ENCODE measurements at regions not wholly inside any gene's neighbourhood (a gene's known extent, or its start where the extent isn't known, plus 50 kb on each side); places are given as distances from the start of the nearest gene placed in this dataset.

DNA sequence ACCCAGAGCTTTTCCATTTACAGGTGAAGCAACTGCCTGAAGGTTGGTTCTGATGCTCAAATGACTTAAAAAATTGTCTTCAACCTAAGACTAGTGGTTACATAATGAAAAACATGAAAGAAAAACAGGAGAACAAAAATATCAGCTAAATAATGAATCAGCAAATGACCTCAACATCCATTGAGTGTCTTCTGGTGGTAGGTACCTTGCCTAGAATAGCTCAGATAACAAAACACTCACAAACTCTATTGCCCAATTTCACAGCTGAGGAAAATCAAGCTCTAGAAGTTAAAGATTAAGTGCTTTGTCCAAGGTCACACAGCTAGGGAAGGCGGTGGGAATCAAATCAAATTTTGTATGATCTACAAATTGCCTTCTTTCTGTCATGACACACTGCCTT lies 304.6 kb upstream of the CDH11 start:
- H3K9me3 ChIP-seq (ENCODE audit: control insufficient read depth, insufficient read depth, low read length) = no peaks in the 10 kb centered on the region
- no CpG with 5 or more reads among the region's 1 CpG for WGBS (ENCODE audit: insufficient coverage, insufficient read length)
- H3K4me1 ChIP-seq (ENCODE audit: control insufficient read depth, insufficient read depth, low read length) = peaks cover 5% of the 10 kb centered on the region
- H3K4me3 ChIP-seq (ENCODE audit: low read length) = no peak overlapping the region
- H3K27ac ChIP-seq (ENCODE audit: low read length) = no peak overlapping the region
- DNase-seq (ENCODE audit: low read depth, low spot score) = no peak
- H3K27me3 ChIP-seq (ENCODE audit: control insufficient read depth, insufficient read depth, low read length) = no peaks in the 10 kb centered on the region
- no peaks in the 10 kb centered on the region for H3K36me3 ChIP-seq (ENCODE audit: control insufficient read depth, insufficient read depth, low read length)

DNA sequence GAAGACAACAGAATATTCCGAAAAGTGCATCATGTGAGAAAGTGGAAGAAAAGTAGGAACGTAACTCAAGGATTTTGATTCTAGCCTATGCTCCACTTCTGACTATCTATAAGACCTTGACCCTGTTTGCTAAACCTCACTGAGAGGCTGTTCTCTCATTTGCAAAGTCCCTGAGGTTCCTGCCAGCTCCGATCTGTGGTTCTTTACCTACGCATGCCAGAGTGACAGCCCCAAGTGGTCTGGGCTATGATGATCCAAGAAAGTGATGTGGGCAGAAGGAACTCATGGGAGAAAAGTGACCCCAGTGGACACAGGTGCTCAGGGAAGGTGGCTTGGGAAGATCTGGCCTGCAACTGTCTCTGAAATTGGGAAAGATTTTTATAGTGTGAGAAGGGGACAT lies 301.1 kb upstream of the CDH11 start:
- Histone ChIP-seq H3K4me3 (ENCODE audit: low read length) (no peak overlapping the region), H3K36me3 (ENCODE audit: control insufficient read depth, insufficient read depth, low read length) (no peaks in the 10 kb centered on the region), H3K27ac (ENCODE audit: low read length) (no peak overlapping the region), H3K4me1 (ENCODE audit: control insufficient read depth, insufficient read depth, low read length) (peaks cover 1% of the 10 kb centered on the region; the same call in 1 of the 2 replicates), H3K27me3 (ENCODE audit: control insufficient read depth, insufficient read depth, low read length) (no peaks in the 10 kb centered on the region), H3K9me3 (ENCODE audit: control insufficient read depth, insufficient read depth, low read length) (no peaks in the 10 kb centered on the region)
- no CpG with 5 or more reads among the region's 4 CpGs for WGBS (ENCODE audit: insufficient coverage, insufficient read length)
- DNase-seq (ENCODE audit: low read depth, low spot score) = no peak

DNA sequence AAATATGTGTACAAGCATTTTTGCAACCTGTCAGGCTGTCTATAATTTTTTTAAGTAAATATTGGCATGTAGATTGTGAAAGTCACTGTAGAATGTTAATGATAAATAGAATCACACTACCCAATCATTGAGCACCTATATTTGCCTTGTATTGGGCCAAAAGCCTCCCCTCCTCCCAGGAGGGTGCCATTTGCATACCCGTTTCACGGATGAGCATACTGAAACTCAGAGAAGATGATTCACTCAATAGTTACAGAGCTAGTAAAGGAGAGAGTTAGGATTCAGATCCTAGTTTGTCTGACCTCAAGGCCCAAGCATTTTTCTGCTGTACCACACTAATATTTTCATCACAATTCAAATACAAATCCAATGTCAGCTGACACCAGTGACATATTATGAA lies 299.7 kb upstream of the CDH11 start:
- no CpG with 5 or more reads among the region's 2 CpGs for WGBS (ENCODE audit: insufficient coverage, insufficient read length)
- no peak for DNase-seq (ENCODE audit: low read depth, low spot score)
- H3K27me3 ChIP-seq (ENCODE audit: control insufficient read depth, insufficient read depth, low read length) = no peaks in the 10 kb centered on the region
- no peaks in the 10 kb centered on the region for H3K36me3 ChIP-seq (ENCODE audit: control insufficient read depth, insufficient read depth, low read length)
- H3K27ac ChIP-seq (ENCODE audit: low read length) = no peak overlapping the region
- H3K9me3 ChIP-seq (ENCODE audit: control insufficient read depth, insufficient read depth, low read length) = no peaks in the 10 kb centered on the region
- peaks cover 1% of the 10 kb centered on the region; the same call in 1 of the 2 replicates for H3K4me1 ChIP-seq (ENCODE audit: control insufficient read depth, insufficient read depth, low read length)
- H3K4me3 ChIP-seq (ENCODE audit: low read length) = no peak overlapping the region

DNA sequence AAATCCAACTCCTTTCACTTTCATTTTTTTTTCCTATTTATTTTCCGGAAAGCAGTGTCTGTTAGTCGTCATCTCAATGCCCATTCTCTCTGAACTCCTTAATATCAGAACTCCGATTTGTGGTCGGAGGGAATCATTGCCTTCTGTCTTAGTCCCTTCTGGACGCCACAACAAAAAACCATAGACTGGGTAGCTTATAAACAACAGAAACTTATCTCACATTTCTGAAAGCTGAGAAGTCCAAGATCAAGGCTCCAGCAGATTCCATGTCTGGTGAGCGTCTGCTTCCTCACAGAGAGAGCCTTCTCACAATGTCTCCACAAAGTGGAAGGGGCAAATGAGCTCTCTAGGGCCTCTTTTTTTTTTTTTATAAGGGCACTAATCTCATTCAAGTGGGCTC lies 296.6 kb upstream of the CDH11 start:
- Histone ChIP-seq H3K9me3 (ENCODE audit: control insufficient read depth, insufficient read depth, low read length) (no peaks in the 10 kb centered on the region), H3K4me1 (ENCODE audit: control insufficient read depth, insufficient read depth, low read length) (peaks cover 1% of the 10 kb centered on the region; the same call in 1 of the 2 replicates), H3K27ac (ENCODE audit: low read length) (no peak overlapping the region), H3K4me3 (ENCODE audit: low read length) (no peak overlapping the region), H3K36me3 (ENCODE audit: control insufficient read depth, insufficient read depth, low read length) (no peaks in the 10 kb centered on the region), H3K27me3 (ENCODE audit: control insufficient read depth, insufficient read depth, low read length) (no peaks in the 10 kb centered on the region)
- WGBS (ENCODE audit: insufficient coverage, insufficient read length) = no CpG with 5 or more reads among the region's 6 CpGs
- no peak for DNase-seq (ENCODE audit: low read depth, low spot score)

DNA sequence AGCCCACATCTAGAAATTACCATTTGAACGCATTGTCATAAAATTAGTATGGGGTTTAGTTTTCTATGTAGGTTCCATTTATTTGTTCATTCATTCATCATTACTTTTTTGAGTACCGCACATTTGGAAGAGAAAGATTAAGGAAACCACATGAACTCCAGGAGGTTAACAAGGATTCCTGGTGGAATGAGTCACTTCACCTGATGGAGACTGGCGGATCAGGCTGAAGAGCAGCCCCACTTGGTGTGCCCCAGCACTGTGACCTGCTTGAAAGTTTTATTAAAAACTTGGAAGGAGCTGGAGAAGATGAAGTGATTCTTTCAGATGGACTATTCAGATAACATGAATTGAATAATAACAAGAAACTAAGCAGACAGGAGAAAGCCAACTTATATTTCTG lies 293.6 kb upstream of the CDH11 start:
- H3K27me3 ChIP-seq (ENCODE audit: control insufficient read depth, insufficient read depth, low read length) = no peaks in the 10 kb centered on the region

DNA sequence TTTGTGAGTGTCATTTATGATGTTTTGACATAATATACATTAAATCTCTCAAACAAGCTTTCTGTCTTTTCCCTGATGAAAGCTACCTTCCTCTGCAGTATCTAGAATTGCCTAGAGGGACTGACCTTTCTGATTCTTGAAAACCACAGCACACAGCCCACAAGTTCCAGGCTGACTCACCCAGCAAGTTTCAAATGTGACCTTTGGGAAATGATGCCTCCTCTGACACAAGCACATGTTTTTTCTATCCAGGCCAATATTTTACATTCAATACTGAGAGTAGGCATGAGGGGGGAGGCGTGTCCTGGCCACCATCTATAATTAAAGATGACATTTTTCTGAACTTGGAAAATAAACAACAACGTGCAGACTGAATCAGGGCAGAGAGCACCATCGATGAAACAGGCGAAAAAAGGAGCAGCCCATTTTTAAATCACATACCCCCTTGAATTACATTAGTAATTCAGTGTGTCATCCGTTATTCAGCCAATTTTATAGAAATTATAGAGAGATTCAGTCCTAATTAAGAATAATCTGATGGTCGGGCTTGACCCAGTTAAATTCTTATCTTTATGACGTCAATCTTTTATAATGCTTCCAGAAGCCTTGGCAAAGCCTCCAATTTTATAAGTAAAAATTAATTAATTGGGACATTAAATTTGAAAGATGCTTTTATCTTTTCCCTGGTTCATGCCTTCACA lies 292.6 kb upstream of the CDH11 start:
- H3K27ac ChIP-seq (ENCODE audit: low read length) = no peak overlapping the region
- no peaks in the 10 kb centered on the region for H3K36me3 ChIP-seq (ENCODE audit: control insufficient read depth, insufficient read depth, low read length)
- no peak overlapping the region for H3K4me3 ChIP-seq (ENCODE audit: low read length)
- no CpG with 5 or more reads among the region's 7 CpGs for WGBS (ENCODE audit: insufficient coverage, insufficient read length)
- DNase-seq (ENCODE audit: low read depth, low spot score) = no peak
- H3K27me3 ChIP-seq (ENCODE audit: control insufficient read depth, insufficient read depth, low read length) = no peaks in the 10 kb centered on the region
- no peaks in the 10 kb centered on the region for H3K9me3 ChIP-seq (ENCODE audit: control insufficient read depth, insufficient read depth, low read length)
- H3K4me1 ChIP-seq (ENCODE audit: control insufficient read depth, insufficient read depth, low read length) = no peaks in the 10 kb centered on the region

More for the DNA sequence above, 293.6 kb upstream of the CDH11 start:
- H3K4me3 ChIP-seq (ENCODE audit: low read length) = no peak overlapping the region
- no peaks in the 10 kb centered on the region for H3K9me3 ChIP-seq (ENCODE audit: control insufficient read depth, insufficient read depth, low read length)
- no peaks in the 10 kb centered on the region for H3K36me3 ChIP-seq (ENCODE audit: control insufficient read depth, insufficient read depth, low read length)
- WGBS (ENCODE audit: insufficient coverage, insufficient read length) = no CpG with 5 or more reads among the region's 3 CpGs
- H3K27ac ChIP-seq (ENCODE audit: low read length) = no peak overlapping the region
- H3K4me1 ChIP-seq (ENCODE audit: control insufficient read depth, insufficient read depth, low read length) = no peaks in the 10 kb centered on the region
- DNase-seq (ENCODE audit: low read depth, low spot score) = no peak

DNA sequence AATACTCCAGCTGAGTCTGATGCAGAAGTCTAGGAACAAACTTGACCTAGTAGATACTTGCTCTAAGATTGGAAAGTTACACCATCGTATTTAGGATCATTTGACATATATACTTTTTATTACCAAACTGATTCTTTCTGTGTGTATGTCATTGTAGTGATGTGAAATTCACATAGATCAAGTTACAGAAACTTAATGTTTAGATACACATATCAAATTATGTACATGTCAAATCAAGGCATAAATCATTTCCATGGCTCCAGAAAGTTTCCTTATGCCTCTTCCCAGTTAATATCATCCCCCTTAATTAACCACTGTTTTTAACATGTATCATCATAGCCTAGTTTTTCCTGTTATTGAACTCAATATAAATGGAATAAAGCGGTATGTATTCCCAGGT lies 292.0 kb upstream of the CDH11 start:
- H3K27ac ChIP-seq (ENCODE audit: low read length) = no peak overlapping the region
- no peak overlapping the region for H3K4me3 ChIP-seq (ENCODE audit: low read length)
- no peaks in the 10 kb centered on the region for H3K27me3 ChIP-seq (ENCODE audit: control insufficient read depth, insufficient read depth, low read length)
- no peaks in the 10 kb centered on the region for H3K4me1 ChIP-seq (ENCODE audit: control insufficient read depth, insufficient read depth, low read length)
- H3K9me3 ChIP-seq (ENCODE audit: control insufficient read depth, insufficient read depth, low read length) = no peaks in the 10 kb centered on the region
- H3K36me3 ChIP-seq (ENCODE audit: control insufficient read depth, insufficient read depth, low read length) = no peaks in the 10 kb centered on the region
- no CpG with 5 or more reads among the region's 2 CpGs for WGBS (ENCODE audit: insufficient coverage, insufficient read length)
- DNase-seq (ENCODE audit: low read depth, low spot score) = no peak

DNA sequence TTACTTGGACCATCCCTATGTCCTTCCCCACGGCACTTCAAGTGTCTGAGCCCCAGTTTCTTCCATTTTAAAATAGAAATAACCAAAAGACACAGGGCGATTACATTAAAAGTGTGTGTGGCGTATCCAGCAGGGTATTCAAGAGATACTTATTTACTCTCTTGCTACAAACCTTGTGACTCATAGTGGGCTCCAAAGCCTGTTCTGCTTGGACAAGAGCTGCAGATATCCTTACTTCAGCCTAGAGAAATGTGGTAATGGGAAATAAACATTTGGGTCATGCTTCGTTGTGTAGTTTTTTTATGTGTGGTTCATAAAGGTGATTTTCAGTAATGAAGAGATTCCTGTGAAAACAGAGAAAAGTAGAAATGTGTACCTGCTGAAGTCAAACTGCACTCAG lies 288.9 kb upstream of the CDH11 start:
- H3K4me3 ChIP-seq (ENCODE audit: low read length) = no peak overlapping the region
- no peak overlapping the region for H3K27ac ChIP-seq (ENCODE audit: low read length)
- H3K4me1 ChIP-seq (ENCODE audit: control insufficient read depth, insufficient read depth, low read length) = no peaks in the 10 kb centered on the region
- H3K9me3 ChIP-seq (ENCODE audit: control insufficient read depth, insufficient read depth, low read length) = no peaks in the 10 kb centered on the region
- 100% methylated on average over 1 of the region's 4 CpGs for WGBS (ENCODE audit: insufficient coverage, insufficient read length)
- no peak for DNase-seq (ENCODE audit: low read depth, low spot score)
- H3K36me3 ChIP-seq (ENCODE audit: control insufficient read depth, insufficient read depth, low read length) = no peaks in the 10 kb centered on the region
- H3K27me3 ChIP-seq (ENCODE audit: control insufficient read depth, insufficient read depth, low read length) = no peaks in the 10 kb centered on the region

DNA sequence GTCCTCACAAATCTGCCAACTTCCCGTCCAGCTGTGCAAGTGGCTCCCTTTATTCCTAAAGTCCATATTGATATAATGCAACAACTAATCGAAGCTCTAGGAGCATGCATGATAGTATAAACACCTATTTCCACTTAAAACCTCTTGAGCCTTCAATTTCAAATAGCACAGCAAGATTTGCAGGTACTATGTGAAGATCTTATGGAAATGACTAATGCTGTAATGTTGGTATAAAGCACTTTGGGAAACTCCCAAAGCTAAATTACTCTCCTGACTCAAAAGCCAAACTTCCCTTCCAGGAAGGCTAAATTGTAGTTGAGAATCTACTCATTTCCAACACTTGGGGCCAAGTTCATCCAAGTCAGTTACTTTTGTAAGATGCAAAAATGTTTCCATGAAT lies 287.6 kb upstream of the CDH11 start:
- Histone ChIP-seq H3K36me3 (ENCODE audit: control insufficient read depth, insufficient read depth, low read length) (no peaks in the 10 kb centered on the region), H3K4me1 (ENCODE audit: control insufficient read depth, insufficient read depth, low read length) (no peaks in the 10 kb centered on the region), H3K27me3 (ENCODE audit: control insufficient read depth, insufficient read depth, low read length) (no peaks in the 10 kb centered on the region), H3K27ac (ENCODE audit: low read length) (no peak overlapping the region), H3K9me3 (ENCODE audit: control insufficient read depth, insufficient read depth, low read length) (no peaks in the 10 kb centered on the region), H3K4me3 (ENCODE audit: low read length) (no peak overlapping the region)
- DNase-seq (ENCODE audit: low read depth, low spot score) = no peak
- WGBS (ENCODE audit: insufficient coverage, insufficient read length) = no CpG with 5 or more reads among the region's 2 CpGs

DNA sequence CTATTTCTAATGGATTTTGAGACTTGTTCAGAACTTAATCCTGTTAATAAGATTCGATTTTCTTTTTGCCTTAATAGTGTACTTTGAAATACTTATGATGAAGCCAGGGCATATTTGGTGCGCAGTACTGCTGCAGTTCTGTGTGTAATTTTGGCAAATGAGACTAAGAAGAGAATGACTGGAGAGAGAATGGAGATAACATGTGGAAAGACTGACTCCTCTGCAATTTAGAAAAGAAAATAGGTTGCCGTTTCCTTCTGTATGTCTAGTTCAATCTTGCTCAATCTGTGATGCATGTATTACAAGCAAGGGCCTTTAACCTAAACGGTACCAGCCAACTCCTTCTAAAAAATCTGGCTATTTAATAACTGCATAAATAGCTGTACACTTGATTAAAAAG lies 285.1 kb upstream of the CDH11 start:
- no CpG with 5 or more reads among the region's 4 CpGs for WGBS (ENCODE audit: insufficient coverage, insufficient read length)
- no peaks in the 10 kb centered on the region; the same call in 1 of the 2 replicates for H3K9me3 ChIP-seq (ENCODE audit: control insufficient read depth, insufficient read depth, low read length)
- no peaks in the 10 kb centered on the region for H3K36me3 ChIP-seq (ENCODE audit: control insufficient read depth, insufficient read depth, low read length)
- DNase-seq (ENCODE audit: low read depth, low spot score) = no peak
- H3K27ac ChIP-seq (ENCODE audit: low read length) = no peak overlapping the region
- H3K4me1 ChIP-seq (ENCODE audit: control insufficient read depth, insufficient read depth, low read length) = no peaks in the 10 kb centered on the region
- no peak overlapping the region for H3K4me3 ChIP-seq (ENCODE audit: low read length)
- no peaks in the 10 kb centered on the region for H3K27me3 ChIP-seq (ENCODE audit: control insufficient read depth, insufficient read depth, low read length)

DNA sequence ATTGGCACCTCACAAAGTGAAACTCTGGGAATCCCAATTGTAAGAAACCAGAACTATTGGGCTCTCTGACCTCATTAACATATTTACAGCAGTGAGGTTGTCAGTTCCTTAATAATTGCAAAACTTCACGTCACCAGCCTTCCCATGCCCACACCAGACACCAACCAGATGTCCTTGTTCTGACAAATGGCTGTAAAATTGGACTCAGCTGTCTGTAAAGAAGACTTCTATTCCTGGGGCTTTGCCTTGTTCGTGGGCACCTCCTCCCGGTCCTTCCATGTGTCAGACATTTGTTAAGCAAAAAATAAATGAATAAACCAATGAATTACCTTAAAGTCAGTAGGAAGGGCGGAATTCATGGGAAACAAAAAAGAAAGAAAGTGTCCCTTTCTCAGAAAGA lies 284.3 kb upstream of the CDH11 start:
- Histone ChIP-seq H3K4me1 (ENCODE audit: control insufficient read depth, insufficient read depth, low read length) (no peaks in the 10 kb centered on the region), H3K9me3 (ENCODE audit: control insufficient read depth, insufficient read depth, low read length) (no peaks in the 10 kb centered on the region; the same call in 1 of the 2 replicates), H3K36me3 (ENCODE audit: control insufficient read depth, insufficient read depth, low read length) (no peaks in the 10 kb centered on the region), H3K4me3 (ENCODE audit: low read length) (no peak overlapping the region), H3K27ac (ENCODE audit: low read length) (no peak overlapping the region), H3K27me3 (ENCODE audit: control insufficient read depth, insufficient read depth, low read length) (no peaks in the 10 kb centered on the region)
- no peak for DNase-seq (ENCODE audit: low read depth, low spot score)
- no CpG with 5 or more reads among the region's 4 CpGs for WGBS (ENCODE audit: insufficient coverage, insufficient read length)
